Right atrium auricular region (tissue), 2 donors: ENCODE measurements at regions not wholly inside any gene's neighbourhood (a gene's known extent, or its start where the extent isn't known, plus 50 kb on each side); places are given as distances from the start of the nearest gene placed in this dataset.

ENCODE experiments used
- DNase-seq: peaks from one replicate; pipeline ENCODE4 v3.0.0-alpha.2; 2019; ENCODE audit warnings: low spot score
- H3K27ac ChIP-seq, 2 donors: fragments of 200-600 bp; sonication (generic); 1 replicate in 1 of 2; 2 replicates in 1 of 2; pipeline ENCODE4 v1.5.1; 2016 to 2019
- H3K27me3 ChIP-seq, 2 donors: fragments of 200-600 bp; sonication (generic); one replicate each; pipeline versions ENCODE4 v1.5.1 to v1.6.0; 2017 to 2019
- H3K36me3 ChIP-seq: fragments of 200-600 bp; sonication (generic); one replicate; pipeline ENCODE4 v1.5.1; 2016
- H3K4me1 ChIP-seq, 2 donors: fragments of 200-600 bp; sonication (generic); one replicate each; pipeline versions ENCODE4 v1.5.1 to v1.6.0; 2017 to 2019
- H3K4me3 ChIP-seq, 2 donors: fragments of 200-600 bp; sonication (generic); 1 replicate in 1 of 2; 2 replicates in 1 of 2; pipeline ENCODE4 v1.5.1; 2017 to 2019; ENCODE audit warnings: mild to moderate bottlenecking in 1 of 2, moderate library complexity in 1 of 2
- H3K9me3 ChIP-seq, 2 donors: fragments of 200-600 bp; sonication (generic); one replicate each; pipeline ENCODE4 v1.5.1; 2019
- CTCF ChIP-seq, 2 donors: fragments of 200-600 bp; sonication (generic); IDR thresholded peaks; one replicate each; pipeline ENCODE4 v1.5.1; 2019; ENCODE audit warnings: antibody characterized with exemption in 2 of 2

GRCh38 chr4:20451986-20452385 is 200.3 kb downstream of the SLIT2 start:
- Histone ChIP-seq H3K27me3 (no peaks in the 10 kb centered on the region), H3K36me3 (no peaks in the 10 kb centered on the region), H3K27ac (no peak overlapping the region), H3K9me3 (no peaks in the 10 kb centered on the region), H3K4me1 (no peaks in the 10 kb centered on the region), H3K4me3 (no peak overlapping the region)
- TF ChIP-seq CTCF (IDR thresholded peaks at IDR 0.05) = no peak
- DNase-seq = no peak

- no peak for TF ChIP-seq CTCF (IDR thresholded peaks at IDR 0.05)
- no peaks in the 10 kb centered on the region for H3K9me3 ChIP-seq
These were observed 202.8 kb downstream of the SLIT2 start for GRCh38 chr4:20454515-20454914.

GRCh38 chr4:20456407-20456806 is 204.7 kb downstream of the SLIT2 start:
- H3K27ac ChIP-seq = no peak overlapping the region
- no peaks in the 10 kb centered on the region for H3K9me3 ChIP-seq
- no peaks in the 10 kb centered on the region for H3K27me3 ChIP-seq
- TF ChIP-seq CTCF (IDR thresholded peaks at IDR 0.05) = no peak
- H3K4me3 ChIP-seq = no peak overlapping the region
- H3K36me3 ChIP-seq = no peaks in the 10 kb centered on the region
- DNase-seq = no peak
- H3K4me1 ChIP-seq = no peaks in the 10 kb centered on the region

More at GRCh38 chr4:20454515-20454914, 202.8 kb downstream of the SLIT2 start:
- no peaks in the 10 kb centered on the region for H3K36me3 ChIP-seq
- no peaks in the 10 kb centered on the region for H3K27me3 ChIP-seq
- no peaks in the 10 kb centered on the region for H3K4me1 ChIP-seq
- no peak overlapping the region for H3K27ac ChIP-seq
- no peak overlapping the region for H3K4me3 ChIP-seq
- no peak for DNase-seq

GRCh38 chr4:20462426-20463175 is 210.9 kb downstream of the SLIT2 start:
- Histone ChIP-seq H3K27me3 (no peaks in the 10 kb centered on the region), H3K36me3 (no peaks in the 10 kb centered on the region), H3K4me1 (no peaks in the 10 kb centered on the region), H3K27ac (no peak overlapping the region), H3K9me3 (no peaks in the 10 kb centered on the region), H3K4me3 (no peak overlapping the region)
- TF ChIP-seq CTCF (IDR thresholded peaks at IDR 0.05) = no peak
- DNase-seq = no peak

- Histone ChIP-seq H3K4me1 (no peaks in the 10 kb centered on the region), H3K27me3 (no peaks in the 10 kb centered on the region), H3K4me3 (no peak overlapping the region), H3K27ac (no peak overlapping the region), H3K9me3 (no peaks in the 10 kb centered on the region), H3K36me3 (no peaks in the 10 kb centered on the region)
- no peak for TF ChIP-seq CTCF (IDR thresholded peaks at IDR 0.05)
- no peak for DNase-seq
These were observed 211.4 kb downstream of the SLIT2 start for GRCh38 chr4:20463176-20463430.

- H3K27ac ChIP-seq = no peak overlapping the region
- no peak for TF ChIP-seq CTCF (IDR thresholded peaks at IDR 0.05)
These were observed 212.7 kb downstream of the SLIT2 start for GRCh38 chr4:20464381-20464780.

More at GRCh38 chr4:20464381-20464780, 212.7 kb downstream of the SLIT2 start:
- Histone ChIP-seq H3K36me3 (no peaks in the 10 kb centered on the region), H3K4me3 (no peak overlapping the region), H3K4me1 (no peaks in the 10 kb centered on the region), H3K27me3 (no peaks in the 10 kb centered on the region), H3K9me3 (no peaks in the 10 kb centered on the region)
- DNase-seq = no peak
